K562 (cell line): ENCODE measurements at regions not wholly inside any gene's neighbourhood (a gene's known extent, or its start where the extent isn't known, plus 50 kb on each side); places are given as distances from the start of the nearest gene placed in this dataset.

Experiments used
- ATAC-seq: fragments of 200-7000 bp; cut with Tn5 transposase; 3 replicates; pipeline ENCODE4 v1.9.1; 2020; ENCODE audit warnings: moderate library complexity
- BruUV-seq: library from RNA; stranded (reverse); fragments of 400-500 nt; replicated peaks from 2 replicates; lab custom pipeline; 2021; lab: Mats Ljungman, UMichigan
- CTCF ChIA-PET: fragments of 300-600 bp; formaldehyde crosslinking; extraction: SDS; loops from one replicate; lab custom pipeline; 2021; ENCODE audit warnings: low intra/inter-chr PET ratio; lab: Yijun Ruan, JAX
- POLR2A ChIA-PET: fragments of 300-600, 350-650 bp; sonication (Branson Sonifier 250); formaldehyde crosslinking; extraction: SDS; loops from one replicate; lab custom pipeline; 2021; ENCODE audit warnings: antibody characterized with exemption, inconsistent platforms; lab: Yijun Ruan, JAX
- DNase-seq, 4 experiments: peaks; one replicate each; pipeline versions ENCODE4 v3.0.0 to v3.0.0-alpha.2; 2011 to 2018; ENCODE audit warnings: low spot score in 3 of 4, mixed read lengths in 3 of 4; ENCODE audit errors: extremely low read depth in 1 of 4
- FAIRE-seq: peaks from 2 replicates; lab custom pipeline; 2011; peaks lifted over from hg19 to GRCh38; lab: Jason Lieb, UNC
- H2AFZ ChIP-seq: 2 replicates; pipeline ENCODE4 v1.6.0; 2011; ENCODE audit warnings: low read depth, low read length, control low read depth, inconsistent platforms
- H3K27ac ChIP-seq: fragments of 200-600 bp; 3 replicates; pipeline ENCODE4 v1.8.0; 2011; ENCODE audit warnings: low read depth, mild to moderate bottlenecking, control low read depth, inconsistent platforms, low read length, moderate library complexity, mixed read lengths; ENCODE audit errors: extremely low read depth
- H3K27me3 ChIP-seq, 2 experiments: fragments of 300-600 bp in 1 of 2; 2 replicates in 1 of 2; 3 replicates in 1 of 2; pipeline versions ENCODE4 v1.6.0 to v1.8.0; 2011; ENCODE audit warnings: inconsistent platforms in 2 of 2, low read length in 2 of 2, mild to moderate bottlenecking in 1 of 2, mixed read lengths in 1 of 2, moderate library complexity in 1 of 2; ENCODE audit not compliant: control insufficient read depth in 2 of 2, insufficient read depth in 2 of 2
- H3K36me3 ChIP-seq: fragments of 300-600 bp; 3 replicates; pipeline ENCODE4 v1.8.0; 2011; ENCODE audit warnings: mild to moderate bottlenecking, low read length, inconsistent platforms; ENCODE audit not compliant: control insufficient read depth, insufficient read depth
- H3K4me1 ChIP-seq, 2 experiments: fragments of 200-600 bp in 1 of 2; replicated peaks in 1 of 2; 2 replicates in 1 of 2; 3 replicates in 1 of 2; pipeline versions ENCODE4 v1.5.1 to v1.8.0; 2011; ENCODE audit warnings: inconsistent platforms in 2 of 2, low read length in 2 of 2, mild to moderate bottlenecking in 1 of 2, mixed read lengths in 1 of 2, moderate library complexity in 1 of 2; ENCODE audit not compliant: control insufficient read depth in 2 of 2, insufficient read depth in 2 of 2
- H3K4me2 ChIP-seq: 2 replicates; pipeline ENCODE4 v1.6.1; 2011; ENCODE audit warnings: low read length, control low read depth, inconsistent platforms, mixed read lengths; ENCODE audit not compliant: insufficient read depth
- H3K4me3 ChIP-seq: fragments of 200-600 bp; sonication (generic), shearing (Covaris generic); 2 replicates; pipeline ENCODE4 v1.5.1; 2016; ENCODE audit warnings: control low read depth, inconsistent platforms
- H3K79me2 ChIP-seq: fragments of 200-600 bp; 3 replicates; pipeline ENCODE4 v1.8.0; 2011; ENCODE audit warnings: low read length, inconsistent platforms; ENCODE audit not compliant: control insufficient read depth, insufficient read depth
- H3K9ac ChIP-seq, 2 experiments: 2 replicates each; pipeline versions ENCODE4 v1.6.0 to v1.6.1; 2011; ENCODE audit warnings: low read depth in 2 of 2, low read length in 2 of 2, control low read depth in 1 of 2, inconsistent platforms in 1 of 2, mild to moderate bottlenecking in 1 of 2, mixed read lengths in 1 of 2; ENCODE audit not compliant: insufficient read depth in 1 of 2
- H3K9me1 ChIP-seq: one replicate; pipeline ENCODE4 v1.6.0; 2011; ENCODE audit warnings: inconsistent platforms, mild to moderate bottlenecking, low read length, moderate library complexity; ENCODE audit not compliant: control insufficient read depth, insufficient read depth
- H3K9me3 ChIP-seq: replicated peaks from 2 replicates; pipeline ENCODE4 v1.5.1; 2011; ENCODE audit warnings: low read depth, low read length, inconsistent platforms; ENCODE audit not compliant: control insufficient read depth, insufficient read depth
- H4K20me1 ChIP-seq: replicated peaks from 2 replicates; pipeline ENCODE4 v1.6.1; 2011; ENCODE audit warnings: low read length, inconsistent platforms, mixed read lengths; ENCODE audit not compliant: control insufficient read depth, insufficient read depth
- ARID1B ChIP-seq: fragments of 450-650 bp; IDR thresholded peaks from 2 replicates; pipeline ENCODE4 v1.6.1; 2016; ENCODE audit warnings: antibody characterized with exemption, mild to moderate bottlenecking, inconsistent platforms
- CHD1 ChIP-seq: fragments of 200-600 bp; sonication (generic); IDR thresholded peaks from one replicate; pipeline ENCODE4 v1.6.1; 2012; ENCODE audit warnings: mild to moderate bottlenecking, moderate library complexity, low read length, inconsistent platforms
- HCFC1 ChIP-seq: IDR thresholded peaks from 2 replicates; pipeline ENCODE4 v1.6.1; 2012; ENCODE audit warnings: low read depth, low read length, improper control_type of control experiment
- HDAC1 ChIP-seq, 2 experiments: fragments of 450-650 bp; IDR thresholded peaks; 2 replicates each; pipeline ENCODE4 v1.6.1; 2016 to 2017; ENCODE audit warnings: inconsistent platforms in 1 of 2, mild to moderate bottlenecking in 1 of 2, moderate library complexity in 1 of 2
- KDM2B ChIP-seq: fragments of 250-450 bp; sonication (Bioruptor Pico); IDR thresholded peaks from 2 replicates; pipeline ENCODE4 v1.8.0; 2021; ENCODE audit warnings: mild to moderate bottlenecking, moderate library complexity
- KDM4B ChIP-seq, 2 experiments: fragments of 450-650 bp in 1 of 2; sonication (generic) in 1 of 2; IDR thresholded peaks; 2 replicates each; pipeline ENCODE4 v1.6.1; 2016 to 2017; ENCODE audit warnings: borderline replicate concordance in 2 of 2, antibody characterized with exemption in 1 of 2, low read depth in 1 of 2, mild to moderate bottlenecking in 1 of 2
- NR1H2 ChIP-seq: sonication (generic); formaldehyde crosslinking; IDR thresholded peaks from 2 replicates; pipeline ENCODE4 v1.4.0; 2020; ENCODE audit warnings: mild to moderate bottlenecking, missing genetic modification reagents
- RBM39 ChIP-seq: fragments of 200-400 bp; formaldehyde crosslinking; optimal IDR thresholded peaks from 2 replicates; pipeline ENCODE3; 2018; ENCODE audit warnings: low read depth, low read length
- TFAM ChIP-seq: fragments of 250-450 bp; sonication (Bioruptor Pico); conservative IDR thresholded peaks from 2 replicates; pipeline ENCODE4 v1.5.0; 2021; ENCODE audit warnings: mild to moderate bottlenecking, moderate library complexity
- THAP7 ChIP-seq: fragments of 250-450 bp; sonication (Bioruptor Pico); IDR thresholded peaks from 2 replicates; pipeline ENCODE4 v1.5.0; 2021
- ZNF584 ChIP-seq: fragments of 200-800 bp; sonication (Bioruptor generic); IDR thresholded peaks from 2 replicates; pipeline ENCODE4 v1.6.1; 2016; ENCODE audit warnings: low read depth, mild to moderate bottlenecking, missing genetic modification characterization, missing compliant biosample characterization
- ZNF764 ChIP-seq: fragments of 250-450 bp; sonication (Bioruptor Pico); IDR thresholded peaks from 2 replicates; pipeline ENCODE4 v1.4.0; 2020; ENCODE audit warnings: low read depth, mild to moderate bottlenecking, moderate library complexity
- ZSCAN29 ChIP-seq: fragments of 450-650 bp; IDR thresholded peaks from 2 replicates; pipeline ENCODE4 v1.6.1; 2017
- WGBS: fragments of 100-300 bp; shearing (Covaris generic); methylation state at CpG from one replicate; pipeline ENCODE4 v1.1.6; 2016; ENCODE audit warnings: low coverage, mixed read lengths; ENCODE audit not compliant: insufficient coverage; ENCODE audit errors: missing lambda C conversion rate; 5-methylcytosine and 5-hydroxymethylcytosine counted together
- in situ Hi-C: fragments of 300-500 bp; cut with MboI; formaldehyde crosslinking; loops from 4 replicates; pipeline ENCODE4 v1.15.0; 2018; ENCODE audit warnings: inconsistent platforms, mixed read lengths
- intact Hi-C: fragments of 100-400 bp; cut with micrococcal nuclease; formaldehyde crosslinking; loops from 2 replicates; pipeline ENCODE4 v1.14.2; 2022
- TF ChIP-seq, protein P1 (sequence below), 2 experiments: fragments of 450-650 bp in 1 of 2; IDR thresholded peaks; 2 replicates each; pipeline ENCODE4 v1.6.1; 2011 to 2017; ENCODE audit warnings: low read depth in 2 of 2, antibody characterized with exemption in 1 of 2, borderline replicate concordance in 1 of 2, low read length in 1 of 2, mild to moderate bottlenecking in 1 of 2, mixed read lengths in 1 of 2; ENCODE audit not compliant: control insufficient read depth in 1 of 2

DNA sequence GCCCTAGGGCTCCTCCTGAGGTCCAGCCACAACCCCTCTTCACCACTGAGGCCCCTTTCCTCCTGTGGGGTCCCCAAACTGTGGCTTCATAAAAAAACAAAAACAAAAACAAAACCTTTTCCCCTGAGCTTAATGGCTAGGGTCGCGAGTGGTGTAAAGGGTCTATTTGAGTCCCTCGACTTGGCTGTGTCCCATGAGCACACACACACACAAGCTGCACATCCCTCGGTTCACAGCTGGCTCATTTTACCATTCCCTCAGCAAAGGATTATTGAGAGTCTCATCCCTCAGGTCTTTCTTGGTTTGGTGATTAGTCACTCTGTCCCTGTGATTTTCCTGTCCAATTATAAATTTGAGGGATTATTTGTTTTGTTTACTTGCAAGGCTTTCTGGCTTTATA lies 206.1 kb upstream of the SASH1 start (continued):
- TF ChIP-seq, protein P1, sequence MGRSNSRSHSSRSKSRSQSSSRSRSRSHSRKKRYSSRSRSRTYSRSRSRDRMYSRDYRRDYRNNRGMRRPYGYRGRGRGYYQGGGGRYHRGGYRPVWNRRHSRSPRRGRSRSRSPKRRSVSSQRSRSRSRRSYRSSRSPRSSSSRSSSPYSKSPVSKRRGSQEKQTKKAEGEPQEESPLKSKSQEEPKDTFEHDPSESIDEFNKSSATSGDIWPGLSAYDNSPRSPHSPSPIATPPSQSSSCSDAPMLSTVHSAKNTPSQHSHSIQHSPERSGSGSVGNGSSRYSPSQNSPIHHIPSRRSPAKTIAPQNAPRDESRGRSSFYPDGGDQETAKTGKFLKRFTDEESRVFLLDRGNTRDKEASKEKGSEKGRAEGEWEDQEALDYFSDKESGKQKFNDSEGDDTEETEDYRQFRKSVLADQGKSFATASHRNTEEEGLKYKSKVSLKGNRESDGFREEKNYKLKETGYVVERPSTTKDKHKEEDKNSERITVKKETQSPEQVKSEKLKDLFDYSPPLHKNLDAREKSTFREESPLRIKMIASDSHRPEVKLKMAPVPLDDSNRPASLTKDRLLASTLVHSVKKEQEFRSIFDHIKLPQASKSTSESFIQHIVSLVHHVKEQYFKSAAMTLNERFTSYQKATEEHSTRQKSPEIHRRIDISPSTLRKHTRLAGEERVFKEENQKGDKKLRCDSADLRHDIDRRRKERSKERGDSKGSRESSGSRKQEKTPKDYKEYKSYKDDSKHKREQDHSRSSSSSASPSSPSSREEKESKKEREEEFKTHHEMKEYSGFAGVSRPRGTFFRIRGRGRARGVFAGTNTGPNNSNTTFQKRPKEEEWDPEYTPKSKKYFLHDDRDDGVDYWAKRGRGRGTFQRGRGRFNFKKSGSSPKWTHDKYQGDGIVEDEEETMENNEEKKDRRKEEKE (IDR thresholded peaks at IDR 0.05; ENCODE audit: borderline replicate concordance in 1 of 2, control insufficient read depth in 1 of 2, low read depth in 2 of 2, low read length in 1 of 2) = no peak
- TF ChIP-seq ZNF584 (CRISPR knock-in tag) (no peak), KDM2B (no peak)

GRCh38 chr6:148137652-148138051 lies 205.0 kb upstream of the SASH1 start:
- CTCF ChIA-PET = no interaction called here
- in situ Hi-C loops = no loop called here
- WGBS = 0% methylated on average over 1 of the region's 1 CpG

More at GRCh38 chr6:148137652-148138051, 205.0 kb upstream of the SASH1 start:
- H3K9ac ChIP-seq = no peak overlapping the region
- intact Hi-C loops = no loop called here
- no peak for FAIRE-seq
- TF ChIP-seq ZNF764 (CRISPR knock-in tag) = no peak
- TF ChIP-seq THAP7 (CRISPR knock-in tag) = no peak
- TF ChIP-seq HDAC1 (IDR thresholded peaks at IDR 0.05) = no peak
- TF ChIP-seq NR1H2 (CRISPR knock-in tag) = no peak
- TF ChIP-seq ZSCAN29 = no peak
- TF ChIP-seq RBM39 = no peak
- TF ChIP-seq TFAM (CRISPR knock-in tag) = no peak
- no peak for TF ChIP-seq ARID1B
- TF ChIP-seq HCFC1 = no peak
- TF ChIP-seq CHD1 = no peak
- TF ChIP-seq KDM4B (IDR thresholded peaks at IDR 0.05; ENCODE audit: borderline replicate concordance in 2 of 2, low read depth in 1 of 2) = no peak
- BruUV-seq = no TSS peak
- DNase-seq = no peak
- H3K79me2 ChIP-seq = no peaks in the 10 kb centered on the region
- H3K4me3 ChIP-seq = no peak overlapping the region
- POLR2A ChIA-PET = no interaction called here
- no peak overlapping the region for H3K4me2 ChIP-seq
- 0 out of 2 replicates have a peak, but pooled peaks cover 2% of the 10 kb centered on the region for H3K9me3 ChIP-seq
- no peak for ATAC-seq
- no peak overlapping the region for H3K27ac ChIP-seq
- H3K4me1 ChIP-seq = no peaks in the 10 kb centered on the region
- H2AFZ ChIP-seq = no peak overlapping the region
- no peaks in the 10 kb centered on the region for H3K36me3 ChIP-seq
- no peaks in the 10 kb centered on the region for H4K20me1 ChIP-seq
- H3K9me1 ChIP-seq = no peaks in the 10 kb centered on the region
- peaks cover 3 to 6% of the 10 kb centered on the region in 2 experiments; a peak in 2 of 5 replicates for H3K27me3 ChIP-seq
